Motor neuron (in vitro differentiated cells): ENCODE measurements at regions not wholly inside any gene's neighbourhood (a gene's known extent, or its start where the extent isn't known, plus 50 kb on each side); places are given as distances from the start of the nearest gene placed in this dataset.
A peak's percentile ranks its signal among the peaks of the same experiment; 100 is the strongest.

Experiments used
- ATAC-seq, 8 experiments: fragments of 200-7000 bp; cut with Tn5 transposase; replicated peaks in 6 of 8; 2 replicates each; pipeline ENCODE4 v1.8.0; 2021; ENCODE audit warnings: mild to moderate bottlenecking in 8 of 8, moderate library complexity in 8 of 8
- H3K27ac ChIP-seq, 2 donors: fragments of 250-450 bp; sonication (Bioruptor Pico); 2 replicates each; pipeline ENCODE4 v1.9.0; 2021; ENCODE audit warnings: antibody characterized with exemption in 2 of 2, mild to moderate bottlenecking in 2 of 2, moderate library complexity in 1 of 2
- H3K4me1 ChIP-seq, 2 donors: fragments of 250-450 bp; sonication (Bioruptor Pico); replicated peaks in 1 of 2; 2 replicates each; pipeline ENCODE4 v1.6.1; 2021; ENCODE audit warnings: antibody characterized with exemption in 2 of 2, mild to moderate bottlenecking in 2 of 2, moderate library complexity in 1 of 2
- H3K4me3 ChIP-seq, 5 donors: fragments of 250-450 bp; sonication (Bioruptor Pico); 2 replicates each; pipeline ENCODE4 v1.9.0; 2021; ENCODE audit warnings: antibody characterized with exemption in 5 of 5, mild to moderate bottlenecking in 5 of 5, moderate library complexity in 4 of 5
- WGBS, 10 experiments: fragments of 450-650 bp; shearing (Covaris generic); methylation state at CpG; one replicate each; pipeline ENCODE4 v1.0.0; 2022; 5-methylcytosine and 5-hydroxymethylcytosine counted together
- in situ Hi-C, 9 experiments: fragments of 400-800 bp; cut with MboI; loops; one replicate each; pipeline ENCODE4 v1.15.0; 2021; ENCODE audit warnings: low sequenced_read_pairs in 9 of 9, low pct_unique_long_range_greater_than_20kb in 2 of 9; ENCODE audit not compliant: unreplicated experiment in 9 of 9

DNA sequence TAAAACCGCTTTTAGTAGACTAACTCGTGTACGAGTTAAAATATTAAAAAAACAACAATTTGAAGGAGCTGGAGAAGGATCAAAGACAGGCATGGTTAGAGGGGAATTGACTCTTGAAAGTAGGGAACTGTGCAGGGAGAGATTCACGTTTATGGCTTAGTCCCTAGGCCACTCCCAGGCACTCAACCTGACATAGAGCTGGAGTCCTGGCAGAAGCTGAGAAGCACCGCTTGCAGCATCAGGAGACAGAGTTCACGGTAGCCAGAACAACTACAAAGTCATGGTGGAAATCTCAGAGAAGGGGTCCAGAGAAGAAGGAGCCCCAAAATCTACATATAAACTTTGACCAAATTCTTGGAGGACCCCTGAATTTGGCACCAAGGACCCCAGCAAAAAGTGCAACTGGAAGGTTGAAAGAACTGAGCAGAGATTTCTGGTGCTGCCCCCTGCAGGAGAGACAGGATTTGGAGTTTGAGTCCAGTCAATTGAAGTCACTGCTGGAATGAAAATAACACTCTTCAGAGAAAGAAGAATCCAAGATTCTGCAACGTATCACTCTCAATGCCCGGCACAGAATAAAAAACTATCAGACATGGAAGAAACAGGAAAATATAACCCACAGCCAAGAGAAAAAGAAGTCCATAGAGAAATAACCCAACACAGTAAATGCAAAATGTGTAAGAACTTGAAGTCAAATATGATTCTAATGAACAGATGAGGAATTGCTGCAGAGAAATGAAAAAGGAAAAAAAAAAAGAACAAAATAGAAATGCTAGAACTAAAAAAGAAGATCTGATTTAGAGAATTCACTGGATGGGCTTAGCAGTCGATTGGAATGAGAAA lies 493.3 kb upstream of the PODXL start:
- Histone ChIP-seq H3K4me1 (no peaks in the 10 kb centered on the region), H3K27ac (no peak overlapping the region), H3K4me3 (no peak overlapping the region)
- in situ Hi-C loops, result loop anchor here in 1 of 9 experiments (25.0 kb wide), 1 partner anchor 362 kb away; no protein-coding TSS in a partner anchor
- peak in 2 of 8 experiments; percentile 33 to 41 for ATAC-seq
- 20 to 76% (median 64%) methylated on average over 3 to 9 of the region's 9 CpGs for WGBS, 10 experiments

DNA sequence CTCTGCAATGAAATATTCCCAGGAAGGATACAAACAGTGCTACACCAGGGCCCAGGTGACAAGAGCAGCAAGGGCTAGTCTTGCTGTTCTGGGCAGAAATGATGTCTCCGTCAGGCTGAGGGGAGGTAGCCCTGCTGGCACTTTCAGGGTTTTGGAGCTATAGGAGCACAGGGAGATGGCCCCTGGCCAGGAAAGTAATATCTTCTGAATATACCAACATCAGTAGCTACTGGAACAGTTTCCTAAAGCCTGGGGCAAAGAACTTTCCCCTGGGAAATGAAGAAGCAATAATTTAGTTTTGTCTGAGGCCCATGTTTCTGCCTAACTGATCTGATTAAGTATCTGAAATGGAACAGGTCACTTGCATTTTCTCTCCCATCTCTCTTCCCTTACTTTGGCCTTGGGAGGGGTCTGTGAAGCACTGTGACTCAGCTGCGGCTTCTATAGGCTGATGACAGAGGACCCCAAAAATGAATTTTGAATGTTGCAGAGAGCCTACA lies 489.1 kb upstream of the PODXL start:
- no peak for ATAC-seq
- Histone ChIP-seq H3K27ac (no peak overlapping the region), H3K4me3 (no peak overlapping the region), H3K4me1 (no peaks in the 10 kb centered on the region)
- WGBS, 10 experiments, result 20 to 100% (median 96%) methylated on average over 1 to 2 of the region's 2 CpGs; no CpG with 5 or more reads in 2 of the 10 experiments
- in situ Hi-C loops, result loop anchor here in 1 of 9 experiments (25.0 kb wide), 1 partner anchor 358 kb away; no protein-coding TSS in a partner anchor

DNA sequence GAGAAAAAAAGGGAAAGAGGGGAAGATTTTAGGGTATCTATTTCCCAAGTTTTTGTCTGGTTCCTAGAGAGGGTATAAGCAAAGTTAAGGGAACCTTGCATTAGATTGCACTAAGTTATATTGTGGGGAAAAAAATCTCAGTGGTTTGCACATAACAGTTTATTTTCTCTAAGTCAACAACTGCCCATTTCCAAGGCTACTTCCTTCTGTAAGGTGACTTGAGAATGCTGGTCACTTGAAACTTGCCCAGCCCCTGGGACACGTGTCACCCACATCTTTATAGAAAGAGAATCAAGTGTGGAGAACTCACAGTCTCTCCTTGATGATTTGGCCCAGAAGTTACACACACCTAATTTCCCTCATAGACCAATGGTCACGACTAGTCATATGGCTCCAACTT lies 488.6 kb upstream of the PODXL start:
- in situ Hi-C loops, result loop anchor here in 1 of 9 experiments (25.0 kb wide), 1 partner anchor 358 kb away; no protein-coding TSS in a partner anchor
- H3K27ac ChIP-seq, result no peak overlapping the region
- no peak for ATAC-seq
- WGBS, 10 experiments, result 0 to 100% (median 76%) methylated on average over 1 to 2 of the region's 2 CpGs; no CpG with 5 or more reads in 4 of the 10 experiments
- H3K4me3 ChIP-seq, result no peak overlapping the region
- no peaks in the 10 kb centered on the region for H3K4me1 ChIP-seq

DNA sequence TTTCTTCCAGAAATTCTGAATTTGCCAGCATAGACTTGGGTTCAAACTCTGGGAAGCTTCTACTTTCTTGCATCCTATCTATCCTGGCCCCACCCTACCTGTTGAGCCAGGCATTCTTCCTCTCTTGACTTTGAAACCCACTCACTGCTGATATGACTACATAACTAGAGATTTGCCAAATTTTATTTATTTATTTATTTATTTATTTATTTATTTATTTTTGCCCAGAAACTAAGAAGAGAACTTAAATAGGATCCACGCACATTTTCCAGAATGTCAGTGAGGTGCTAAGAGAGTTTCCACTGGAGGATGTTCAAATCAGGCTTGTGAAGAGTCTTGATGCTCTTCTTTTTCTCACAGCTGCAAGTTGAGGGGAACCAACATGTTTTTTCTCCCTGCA lies 487.8 kb upstream of the PODXL start:
- no peak overlapping the region for H3K27ac ChIP-seq
- no peak overlapping the region for H3K4me3 ChIP-seq
- ATAC-seq, result no peak
- H3K4me1 ChIP-seq, result no peaks in the 10 kb centered on the region
- in situ Hi-C loops, result loop anchor here in 1 of 9 experiments (25.0 kb wide), 1 partner anchor 357 kb away; no protein-coding TSS in a partner anchor
- 33 to 100% (median 100%) methylated on average over 1 of the region's 1 CpG; no CpG with 5 or more reads in 4 of the 10 experiments for WGBS, 10 experiments

DNA sequence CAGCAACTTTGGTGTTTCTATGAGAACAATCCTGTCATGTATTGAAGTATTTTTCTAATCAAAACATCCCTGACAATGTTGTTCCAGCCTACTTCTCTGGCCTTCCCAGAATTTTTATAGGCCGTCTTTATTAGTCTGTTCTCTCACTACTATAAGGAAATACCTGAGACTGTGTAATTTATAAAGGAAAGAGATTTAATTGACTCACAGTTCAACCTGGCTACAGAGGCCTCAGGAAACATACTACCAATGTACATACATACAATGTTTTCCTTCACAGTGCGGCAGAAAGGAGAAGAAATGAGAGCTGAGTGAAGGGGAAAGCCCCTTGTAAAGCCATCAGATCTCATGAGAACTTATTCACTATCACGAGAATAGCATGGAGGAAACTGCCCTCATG lies 484.7 kb upstream of the PODXL start:
- ATAC-seq, result no peak
- in situ Hi-C loops, result loop anchor here in 1 of 9 experiments (25.0 kb wide), 1 partner anchor 354 kb away; no protein-coding TSS in a partner anchor
- WGBS, 10 experiments, result 33 to 100% (median 79%) methylated on average over 1 to 3 of the region's 3 CpGs
- no peaks in the 10 kb centered on the region for H3K4me1 ChIP-seq
- no peak overlapping the region for H3K4me3 ChIP-seq
- H3K27ac ChIP-seq, result no peak overlapping the region

DNA sequence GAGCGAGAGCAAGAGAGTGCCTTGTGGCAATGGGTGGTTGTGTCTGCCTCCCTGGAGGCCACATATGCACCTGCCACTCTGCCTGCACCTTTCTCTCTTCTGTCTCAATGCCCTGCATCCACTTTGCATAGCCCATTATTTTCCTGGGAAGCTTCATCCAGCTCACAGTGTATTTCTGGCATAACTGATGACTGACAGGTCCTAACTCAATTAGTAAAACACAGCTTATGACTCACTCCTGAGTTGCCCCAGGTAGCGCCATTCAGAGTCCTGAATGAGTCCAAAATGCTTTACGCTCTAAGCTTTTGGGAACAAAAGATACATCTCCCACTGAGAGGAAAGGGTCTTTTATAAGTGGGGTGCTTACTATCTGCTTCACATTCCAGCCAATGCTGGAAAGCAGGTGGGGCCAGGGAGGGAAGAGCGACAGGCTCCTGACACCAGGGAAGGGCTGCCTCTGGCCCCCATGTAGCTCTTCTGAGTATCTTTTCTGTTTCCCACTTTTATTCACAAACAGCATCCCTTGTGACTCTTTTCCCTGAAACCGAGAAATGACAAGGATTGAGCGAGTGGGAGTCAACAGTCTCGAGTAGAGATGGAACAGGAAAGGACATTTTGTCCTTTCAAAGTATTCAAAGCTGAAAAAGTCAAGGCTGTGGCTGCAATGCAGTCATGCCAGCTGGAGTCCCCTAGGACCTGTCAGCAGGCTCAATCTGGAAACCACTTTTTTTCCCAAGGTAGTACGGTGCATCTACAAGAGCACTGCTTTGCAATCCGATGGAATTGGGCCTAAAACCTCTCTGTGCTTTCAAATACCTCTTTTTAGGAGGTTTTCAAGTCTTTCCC lies 479.3 kb upstream of the PODXL start:
- no peak overlapping the region for H3K27ac ChIP-seq
- H3K4me1 ChIP-seq, result peaks cover 0 to 6% of the 10 kb centered on the region in 2 donors
- no peak overlapping the region for H3K4me3 ChIP-seq
- 35 to 90% (median 75%) methylated on average over 2 to 9 of the region's 9 CpGs; no CpG with 5 or more reads in 2 of the 10 experiments for WGBS, 10 experiments
- in situ Hi-C loops, result loop anchor here in 1 of 9 experiments (25.0 kb wide), 1 partner anchor 348 kb away; no protein-coding TSS in a partner anchor
- ATAC-seq, result peak in 4 of 8 experiments; percentile 47 to 62 (median 50)

DNA sequence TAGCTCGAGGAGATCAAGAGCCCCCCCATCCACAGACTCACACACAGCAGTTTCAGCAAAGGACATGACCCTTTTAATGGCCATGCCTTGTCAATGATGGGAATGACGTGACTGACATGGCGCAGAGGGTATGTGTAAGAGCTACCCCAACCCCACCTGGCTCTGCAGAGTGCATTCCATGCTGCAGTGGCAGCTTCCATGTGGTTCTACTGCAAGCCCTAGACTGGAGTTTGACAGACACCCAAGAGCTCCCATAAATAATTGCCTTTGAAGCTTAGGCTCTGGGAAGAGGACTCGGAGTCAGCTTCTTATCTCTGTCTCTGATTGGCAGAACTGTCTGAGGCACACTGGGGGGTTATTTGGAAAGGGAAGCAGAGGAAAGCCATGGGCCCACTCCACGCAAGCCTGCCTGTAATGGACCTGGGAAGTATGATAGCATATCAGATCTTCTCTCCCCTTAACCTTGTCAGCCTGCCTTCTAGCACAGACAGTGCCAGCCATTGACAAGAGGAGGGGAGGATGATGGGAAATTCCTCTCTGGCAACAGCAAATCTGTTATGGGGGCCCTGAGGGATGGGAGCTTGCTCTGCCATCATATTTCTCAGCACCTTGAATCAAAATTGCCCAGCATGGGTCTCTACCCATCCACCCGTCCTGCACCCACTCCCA lies 478.5 kb upstream of the PODXL start:
- H3K4me1 ChIP-seq, result peaks cover 0 to 6% of the 10 kb centered on the region in 2 donors
- no peak for ATAC-seq
- no peak overlapping the region for H3K4me3 ChIP-seq
- in situ Hi-C loops, result loop anchor here in 1 of 9 experiments (25.0 kb wide), 1 partner anchor 348 kb away; no protein-coding TSS in a partner anchor
- no peak overlapping the region for H3K27ac ChIP-seq
- 0 to 100% (median 61%) methylated on average over 1 to 3 of the region's 6 CpGs; no CpG with 5 or more reads in 2 of the 10 experiments for WGBS, 10 experiments

DNA sequence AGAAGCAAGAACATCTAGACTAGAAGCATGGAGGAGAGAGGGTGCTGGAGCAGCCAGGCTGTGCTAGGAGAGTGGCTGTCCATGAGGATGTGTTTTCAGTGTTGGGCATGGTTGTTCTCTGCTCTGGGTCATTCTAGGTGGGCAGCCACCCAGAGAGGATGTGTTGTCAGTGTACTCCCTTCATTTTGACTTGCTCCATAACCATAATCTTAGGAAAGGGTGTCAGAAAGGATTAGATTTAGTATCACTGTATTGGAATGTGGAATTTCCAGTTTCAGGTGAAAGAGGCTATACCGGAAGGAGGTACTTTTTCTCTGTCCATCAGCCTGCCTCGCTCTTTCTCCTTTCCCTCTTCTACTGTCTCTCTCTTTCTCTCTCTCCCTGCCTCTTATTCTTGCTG lies 474.5 kb upstream of the PODXL start:
- 23 to 90% (median 67%) methylated on average over 1 to 2 of the region's 2 CpGs for WGBS, 10 experiments
- H3K4me3 ChIP-seq, result no peak overlapping the region
- in situ Hi-C loops, result loop anchor here in 1 of 9 experiments (25.0 kb wide), 1 partner anchor 344 kb away; no protein-coding TSS in a partner anchor
- ATAC-seq, result no peak
- peaks cover 0 to 6% of the 10 kb centered on the region in 2 donors for H3K4me1 ChIP-seq
- H3K27ac ChIP-seq, result no peak overlapping the region

DNA sequence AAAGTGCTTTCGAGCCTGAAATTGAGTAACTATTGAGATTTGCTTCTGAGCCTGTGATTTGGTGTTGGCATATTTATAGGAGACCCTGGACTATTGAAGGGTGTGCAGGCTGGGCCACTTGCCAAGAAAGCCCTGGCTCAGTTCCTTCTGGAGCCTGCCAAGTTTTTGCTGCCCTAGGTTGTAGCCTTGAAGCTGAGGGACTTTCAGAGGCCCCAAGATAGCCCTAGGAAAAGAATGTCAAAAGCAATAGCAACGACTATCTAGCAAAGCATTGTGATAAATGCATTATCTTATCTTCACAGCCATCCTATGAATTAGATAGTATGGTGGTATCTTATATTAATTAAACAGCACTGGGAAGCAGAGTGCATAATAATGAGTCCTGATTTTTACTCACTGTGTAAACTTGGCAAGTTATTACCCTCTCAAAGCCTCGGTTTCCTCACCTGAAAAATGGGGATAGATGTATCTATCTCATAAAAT lies 473.7 kb upstream of the PODXL start:
- H3K27ac ChIP-seq, result no peak overlapping the region
- 0 to 80% (median 37%) methylated on average over 1 to 3 of the region's 3 CpGs for WGBS, 10 experiments
- ATAC-seq, result peak in 1 of 8 experiments; percentile 55
- H3K4me1 ChIP-seq, result no peaks in the 10 kb centered on the region
- H3K4me3 ChIP-seq, result no peak overlapping the region
- in situ Hi-C loops, result loop anchor here in 1 of 9 experiments (25.0 kb wide), 1 partner anchor 343 kb away; no protein-coding TSS in a partner anchor

DNA sequence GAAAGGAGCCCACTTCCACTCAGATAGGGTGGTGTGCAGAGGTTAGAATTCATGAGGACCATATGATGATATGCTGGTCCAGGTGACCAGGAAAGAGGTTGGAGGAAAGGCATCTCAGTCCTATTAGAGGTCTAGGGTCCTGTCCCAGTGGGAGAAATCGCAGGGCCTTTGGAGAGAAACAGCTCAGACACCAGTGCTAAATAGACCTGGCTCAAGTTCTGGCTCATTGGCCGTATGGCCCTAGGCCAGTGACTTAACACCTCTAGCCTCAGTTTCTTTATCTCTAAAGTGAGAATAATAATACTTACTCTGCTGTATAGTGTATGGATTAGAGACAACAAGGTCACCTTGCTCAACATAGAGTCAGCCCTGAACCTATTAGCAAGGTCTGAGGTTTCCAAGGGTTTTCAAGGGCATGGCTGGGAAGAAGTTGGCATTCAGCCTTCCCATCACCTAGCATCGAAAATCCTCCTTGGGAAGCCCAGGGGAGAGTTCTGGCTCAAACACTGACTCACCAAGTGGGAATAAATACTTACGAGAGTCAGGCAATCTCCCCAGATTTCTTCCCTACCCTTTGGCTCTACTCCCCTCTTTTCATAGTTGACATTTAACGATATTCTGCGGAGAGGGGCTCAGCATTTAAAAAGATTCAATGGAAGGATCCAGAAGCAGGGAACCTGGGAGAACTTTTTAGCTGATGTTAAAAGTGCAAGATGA lies 473.1 kb upstream of the PODXL start:
- H3K4me1 ChIP-seq, result no peaks in the 10 kb centered on the region
- in situ Hi-C loops, result loop anchor here in 1 of 9 experiments (25.0 kb wide), 1 partner anchor 342 kb away; no protein-coding TSS in a partner anchor
- no peak for ATAC-seq
- H3K4me3 ChIP-seq, result no peak overlapping the region
- 14 to 85% (median 43%) methylated on average over 1 to 5 of the region's 6 CpGs for WGBS, 10 experiments
- H3K27ac ChIP-seq, result no peak overlapping the region

DNA sequence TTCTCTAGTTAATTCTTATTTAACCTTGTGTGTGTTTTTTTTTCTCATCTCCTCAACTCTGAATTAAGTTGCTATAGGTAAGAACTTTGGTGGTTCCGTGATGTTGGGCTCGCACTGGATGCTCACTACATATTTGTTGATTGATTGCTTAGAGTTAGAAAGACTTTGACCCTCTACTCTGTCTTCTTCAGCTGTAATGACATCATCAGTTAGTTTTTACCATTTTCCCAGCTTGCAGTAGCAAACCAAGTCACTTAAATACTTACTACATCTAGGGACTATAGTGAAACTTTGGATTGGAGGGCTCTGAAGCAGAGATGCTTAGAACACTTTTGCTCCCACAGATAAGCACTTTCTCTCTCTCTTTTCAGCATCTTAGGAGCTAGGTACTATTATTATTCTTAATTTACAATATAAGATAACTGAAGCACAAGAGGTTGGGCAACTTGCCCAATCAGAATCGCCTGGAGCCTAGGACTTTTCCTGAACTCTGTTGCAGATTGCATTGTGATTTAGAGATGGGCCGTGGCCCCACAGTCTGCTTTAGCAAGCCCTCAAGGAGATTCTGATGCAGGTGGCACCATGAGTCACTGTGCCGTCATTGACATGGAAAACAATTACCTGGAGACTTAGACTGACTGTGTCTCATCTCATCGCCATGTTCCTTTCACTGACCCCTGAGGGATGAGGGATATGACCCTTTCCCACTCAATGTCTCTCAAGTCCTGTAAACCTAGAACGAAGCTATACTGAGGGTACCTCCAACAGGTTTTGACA lies 471.9 kb upstream of the PODXL start:
- 28 to 96% (median 83%) methylated on average over 1 to 6 of the region's 7 CpGs for WGBS, 10 experiments
- ATAC-seq, result no peak
- no peaks in the 10 kb centered on the region for H3K4me1 ChIP-seq
- H3K4me3 ChIP-seq, result no peak overlapping the region
- in situ Hi-C loops, result loop anchor here in 1 of 9 experiments (25.0 kb wide), 1 partner anchor 341 kb away; no protein-coding TSS in a partner anchor
- no peak overlapping the region for H3K27ac ChIP-seq
